Panc1 (cell line): ENCODE measurements at regions not wholly inside any gene's neighbourhood (a gene's known extent, or its start where the extent isn't known, plus 50 kb on each side); places are given as distances from the start of the nearest gene placed in this dataset.

ENCODE experiments used
- ATAC-seq: fragments of 200-7000 bp; cut with Tn5 transposase; 2 replicates; pipeline ENCODE4 v1.9.1; 2020; ENCODE audit warnings: mild to moderate bottlenecking, moderate library complexity
- BruUV-seq: library from RNA; stranded (reverse); fragments of 400-500 nt; replicated peaks from 2 replicates; lab custom pipeline; 2021; lab: Mats Ljungman, UMichigan
- CTCF ChIA-PET: fragments of 300-600 bp; sonication (Branson Sonifier 250); formaldehyde crosslinking; loops from one replicate; lab custom pipeline; 2022; ENCODE audit warnings: antibody characterized with exemption; lab: Charles Lee
- POLR2A ChIA-PET: fragments of 300-600 bp; sonication (Branson Sonifier 250); formaldehyde crosslinking; loops from one replicate; lab custom pipeline; 2022; ENCODE audit warnings: antibody characterized with exemption; lab: Charles Lee
- DNase-seq: peaks from one replicate; pipeline ENCODE4 v3.0.0-alpha.2; 2010; ENCODE audit warnings: low read depth, low spot score
- H3K27ac ChIP-seq: 2 replicates; pipeline ENCODE4 v1.5.1; 2011; ENCODE audit warnings: mild to moderate bottlenecking, low read length, inconsistent platforms
- H3K27me3 ChIP-seq: fragments of 200-500 bp; sonication (Bioruptor generic); 2 replicates; pipeline ENCODE4 v1.6.0; 2014; ENCODE audit warnings: low read length, inconsistent platforms; ENCODE audit not compliant: control insufficient read depth, insufficient read depth
- H3K36me3 ChIP-seq: fragments of 200-500 bp; sonication (Bioruptor generic); 2 replicates; pipeline ENCODE4 v1.5.1; 2014; ENCODE audit warnings: inconsistent platforms, mild to moderate bottlenecking, low read length, moderate library complexity; ENCODE audit not compliant: control insufficient read depth, insufficient read depth
- H3K4me1 ChIP-seq: 2 replicates; pipeline ENCODE4 v1.5.1; 2011; ENCODE audit warnings: inconsistent platforms, mild to moderate bottlenecking, low read length, moderate library complexity; ENCODE audit not compliant: control insufficient read depth, insufficient read depth
- H3K4me3 ChIP-seq, 2 experiments: 2 replicates each; pipeline ENCODE4 v1.5.1; 2011 to 2012; ENCODE audit warnings: low read depth in 2 of 2, low read length in 2 of 2, mild to moderate bottlenecking in 2 of 2, inconsistent platforms in 1 of 2, moderate library complexity in 1 of 2
- H3K9me3 ChIP-seq: fragments of 200-500 bp; sonication (Bioruptor generic); 2 replicates; pipeline ENCODE4 v1.5.1; 2014; ENCODE audit warnings: low read depth, mild to moderate bottlenecking, inconsistent platforms, low read length, moderate library complexity; ENCODE audit not compliant: control insufficient read depth, insufficient read depth
- CTCF ChIP-seq: fragments of 450-650 bp; IDR thresholded peaks from 2 replicates; pipeline ENCODE4 v1.5.1; 2017; ENCODE audit warnings: mild to moderate bottlenecking
- POLR2AphosphoS5 ChIP-seq: IDR thresholded peaks from 2 replicates; pipeline ENCODE4 v1.6.1; 2012; ENCODE audit warnings: mild to moderate bottlenecking, low read depth, low read length, moderate library complexity
- REST ChIP-seq, 2 experiments: IDR thresholded peaks; 2 replicates each; pipeline ENCODE4 v1.6.1; 2011 to 2012; ENCODE audit warnings: low read depth in 2 of 2, control low read depth in 1 of 2, low read length in 1 of 2, mild to moderate bottlenecking in 1 of 2, moderate library complexity in 1 of 2; ENCODE audit not compliant: insufficient read depth in 1 of 2
- SIN3A ChIP-seq: IDR thresholded peaks from 2 replicates; pipeline ENCODE4 v1.6.1; 2012; ENCODE audit warnings: low read depth, mild to moderate bottlenecking, low read length, moderate library complexity, borderline replicate concordance; ENCODE audit not compliant: insufficient read depth
- TCF7L2 ChIP-seq: IDR thresholded peaks from 2 replicates; pipeline ENCODE4 v1.6.1; 2011; ENCODE audit warnings: mild to moderate bottlenecking, low read depth, low read length, inconsistent platforms
- in situ Hi-C: cut with HindIII; loops from 2 replicates; pipeline ENCODE4 v1.10.0; 2016; ENCODE audit warnings: low sequenced_read_pairs, low pct_unique_long_range_greater_than_20kb
- intact Hi-C: fragments of 100-400 bp; cut with micrococcal nuclease; formaldehyde crosslinking; loops from one replicate; pipeline ENCODE4 v1.10.0; 2022; ENCODE audit not compliant: unreplicated experiment

GRCh38 chr7:41599760-41600159 is 103.1 kb downstream of the INHBA start:
- in situ Hi-C loops = no loop called here
- TF ChIP-seq SIN3A (no peak), CTCF (peak; percentile 44)
- Histone ChIP-seq H3K27me3 (no peaks in the 10 kb centered on the region), H3K9me3 (0 out of 2 replicates have a peak, but pooled peaks cover 5% of the 10 kb centered on the region), H3K27ac (no peak overlapping the region), H3K4me1 (no peaks in the 10 kb centered on the region), H3K4me3 (no peak overlapping the region), H3K36me3 (no peaks in the 10 kb centered on the region)
- intact Hi-C loops = no loop called here
- ATAC-seq (no peak), DNase-seq (no peak)
- BruUV-seq = no TSS peak
- ChIA-PET POLR2A (no interaction called here), CTCF (no interaction called here)

GRCh38 chr7:41592794-41593193 is 110.1 kb downstream of the INHBA start:
- TF ChIP-seq CTCF (no peak), TCF7L2 (no peak), SIN3A (no peak), POLR2AphosphoS5 (no peak), REST (IDR thresholded peaks at IDR 0.05; ENCODE audit: insufficient read depth in 1 of 2, low read depth in 2 of 2, low read length in 1 of 2) (no peak)
- H3K4me3 ChIP-seq = no peak overlapping the region
- no peak for ATAC-seq
- no TSS peak for BruUV-seq
- ChIA-PET POLR2A (no interaction called here), CTCF (no interaction called here)
- H3K9me3 ChIP-seq = 0 out of 2 replicates have a peak, but pooled peaks cover 5% of the 10 kb centered on the region
- no peaks in the 10 kb centered on the region for H3K4me1 ChIP-seq
- no peak for DNase-seq
- in situ Hi-C loops (no loop called here), intact Hi-C loops (no loop called here)
- no peak overlapping the region for H3K27ac ChIP-seq
- no peaks in the 10 kb centered on the region for H3K27me3 ChIP-seq
- H3K36me3 ChIP-seq = no peaks in the 10 kb centered on the region
